Neural progenitor cell (in vitro differentiated cells): ENCODE measurements at regions not wholly inside any gene's neighbourhood (a gene's known extent, or its start where the extent isn't known, plus 50 kb on each side); places are given as distances from the start of the nearest gene placed in this dataset.

ENCODE experiments used
- DNase-seq: peaks from one replicate; pipeline ENCODE4 v3.0.0-alpha.2; 2016; ENCODE audit warnings: low spot score
- H2AFZ ChIP-seq: fragments of 200-600 bp; sonication (generic); replicated peaks from 2 replicates; pipeline ENCODE4 v1.6.1; 2016; ENCODE audit warnings: antibody characterized with exemption
- H3F3A ChIP-seq: fragments of 200-600 bp; sonication (generic); 2 replicates; pipeline ENCODE4 v1.6.1; 2016; ENCODE audit warnings: antibody characterized with exemption, low read depth
- H3K27ac ChIP-seq: fragments of 200-600 bp; sonication (generic); 2 replicates; pipeline ENCODE4 v1.5.1; 2016; ENCODE audit warnings: mild to moderate bottlenecking
- H3K27me3 ChIP-seq: fragments of 200-600 bp; sonication (generic); 2 replicates; pipeline ENCODE4 v1.6.1; 2016; ENCODE audit warnings: mild to moderate bottlenecking, moderate library complexity
- H3K36me3 ChIP-seq: fragments of 200-600 bp; sonication (generic); 2 replicates; pipeline ENCODE4 v1.5.1; 2016
- H3K4me1 ChIP-seq: fragments of 200-600 bp; sonication (generic); 2 replicates; pipeline ENCODE4 v1.6.1; 2016; ENCODE audit warnings: mixed run types
- H3K4me2 ChIP-seq: fragments of 200-600 bp; sonication (generic); 2 replicates; pipeline ENCODE4 v1.6.1; 2016
- H3K4me3 ChIP-seq: fragments of 200-600 bp; sonication (generic); 2 replicates; pipeline ENCODE4 v1.5.1; 2016
- H3K79me2 ChIP-seq: fragments of 200-600 bp; sonication (generic); 2 replicates; pipeline ENCODE4 v1.6.1; 2016; ENCODE audit warnings: low read depth
- H3K9ac ChIP-seq: fragments of 200-600 bp; sonication (generic); 2 replicates; pipeline ENCODE4 v1.6.1; 2016
- H3K9me3 ChIP-seq: fragments of 200-600 bp; sonication (generic); 2 replicates; pipeline ENCODE4 v1.5.1; 2016; ENCODE audit warnings: low read depth
- H4K20me1 ChIP-seq: fragments of 200-600 bp; sonication (generic); 2 replicates; pipeline ENCODE4 v1.6.1; 2016; ENCODE audit warnings: low read depth
- H3K27ac Mint-ChIP-seq: 3 replicates; pipeline ENCODE4 v1.8.0; 2021; ENCODE audit warnings: mixed read lengths
- H3K27me3 Mint-ChIP-seq: 2 replicates; pipeline ENCODE4 v1.8.0; 2022; ENCODE audit warnings: low read depth, mild to moderate bottlenecking, inconsistent platforms, moderate library complexity, mixed read lengths; ENCODE audit not compliant: insufficient read depth
- H3K36me3 Mint-ChIP-seq: 3 replicates; pipeline ENCODE4 v1.8.0; 2021; ENCODE audit warnings: mixed read lengths
- H3K4me1 Mint-ChIP-seq: 3 replicates; pipeline ENCODE4 v1.8.0; 2021; ENCODE audit warnings: mixed read lengths
- H3K4me3 Mint-ChIP-seq: 3 replicates; pipeline ENCODE4 v1.8.0; 2021; ENCODE audit warnings: mild to moderate bottlenecking, moderate library complexity, mixed read lengths
- H3K9me3 Mint-ChIP-seq: 3 replicates; pipeline ENCODE4 v1.8.0; 2020; ENCODE audit warnings: mixed read lengths
- CTCF ChIP-seq: fragments of 200-600 bp; sonication (generic); IDR thresholded peaks from 2 replicates; pipeline ENCODE4 v1.5.1; 2017; ENCODE audit warnings: antibody characterized with exemption, mild to moderate bottlenecking
- EZH2 ChIP-seq: fragments of 200-600 bp; sonication (generic); IDR thresholded peaks from 2 replicates; pipeline ENCODE4 v1.6.1; 2017; ENCODE audit warnings: antibody characterized with exemption, mild to moderate bottlenecking, moderate library complexity
- EZH2phosphoT487 ChIP-seq: fragments of 200-600 bp; sonication (generic); IDR thresholded peaks from 2 replicates; pipeline ENCODE4 v1.6.1; 2017; ENCODE audit warnings: antibody characterized with exemption

- Histone ChIP-seq H3K4me2 (no peak overlapping the region), H3K36me3 (no peaks in the 10 kb centered on the region), H3K79me2 (no peaks in the 10 kb centered on the region), H3K4me1 (no peaks in the 10 kb centered on the region), H3K27ac (no peak overlapping the region), H3K4me3 (no peak overlapping the region), H3K9ac (no peak overlapping the region), H4K20me1 (no peaks in the 10 kb centered on the region), H3K9me3 (no peaks in the 10 kb centered on the region), H3K27me3 (no peaks in the 10 kb centered on the region), H2AFZ (no peak overlapping the region), H3F3A (no peaks in the 10 kb centered on the region)
- no peak overlapping the region for H3K4me3 Mint-ChIP-seq
- H3K9me3 Mint-ChIP-seq: peaks cover 2% of the 10 kb centered on the region
- no peaks in the 10 kb centered on the region for H3K4me1 Mint-ChIP-seq
- no peak for TF ChIP-seq CTCF
- no peak for TF ChIP-seq EZH2phosphoT487
- no peak for TF ChIP-seq EZH2
- H3K27me3 Mint-ChIP-seq: peaks cover 2% of the 10 kb centered on the region
- no peak overlapping the region for H3K27ac Mint-ChIP-seq
- no peaks in the 10 kb centered on the region for H3K36me3 Mint-ChIP-seq
- no peak for DNase-seq
Measured at GRCh38 chr1:218985424-218985984, 188.2 kb upstream of the LYPLAL1 start.

- H3K27me3 Mint-ChIP-seq: peaks cover 2% of the 10 kb centered on the region
- Histone ChIP-seq H3K36me3 (no peaks in the 10 kb centered on the region), H3K79me2 (no peaks in the 10 kb centered on the region), H3F3A (no peaks in the 10 kb centered on the region), H4K20me1 (no peaks in the 10 kb centered on the region), H3K27me3 (no peaks in the 10 kb centered on the region), H3K27ac (no peak overlapping the region), H3K4me1 (no peaks in the 10 kb centered on the region), H3K4me2 (no peak overlapping the region), H3K9ac (no peak overlapping the region), H3K9me3 (no peaks in the 10 kb centered on the region), H2AFZ (no peak overlapping the region), H3K4me3 (no peak overlapping the region)
- no peak for DNase-seq
- no peak overlapping the region for H3K4me3 Mint-ChIP-seq
- TF ChIP-seq EZH2phosphoT487 (no peak), CTCF (no peak), EZH2 (no peak)
- H3K9me3 Mint-ChIP-seq: peaks cover 2% of the 10 kb centered on the region
- H3K27ac Mint-ChIP-seq: no peak overlapping the region
- H3K36me3 Mint-ChIP-seq: no peaks in the 10 kb centered on the region
- no peaks in the 10 kb centered on the region for H3K4me1 Mint-ChIP-seq
Measured at GRCh38 chr1:218986816-218987215, 186.9 kb upstream of the LYPLAL1 start.

- Histone ChIP-seq H3F3A (no peaks in the 10 kb centered on the region), H3K36me3 (no peaks in the 10 kb centered on the region), H3K27me3 (no peaks in the 10 kb centered on the region), H3K4me2 (no peak overlapping the region), H2AFZ (no peak overlapping the region), H4K20me1 (no peaks in the 10 kb centered on the region), H3K9me3 (no peaks in the 10 kb centered on the region), H3K27ac (no peak overlapping the region), H3K9ac (no peak overlapping the region), H3K4me3 (no peak overlapping the region), H3K79me2 (no peaks in the 10 kb centered on the region), H3K4me1 (no peaks in the 10 kb centered on the region)
- Mint-ChIP-seq H3K36me3 (no peaks in the 10 kb centered on the region), H3K9me3 (peaks cover 2% of the 10 kb centered on the region), H3K4me3 (no peak overlapping the region), H3K4me1 (no peaks in the 10 kb centered on the region), H3K27ac (no peak overlapping the region), H3K27me3 (peaks cover 2% of the 10 kb centered on the region)
- TF ChIP-seq EZH2 (no peak), EZH2phosphoT487 (no peak), CTCF (no peak)
- DNase-seq: no peak
Measured at GRCh38 chr1:218990019-218990418, 183.7 kb upstream of the LYPLAL1 start.
